GM04504 (cell line): ENCODE measurements at regions not wholly inside any gene's neighbourhood (a gene's known extent, or its start where the extent isn't known, plus 50 kb on each side); places are given as distances from the start of the nearest gene placed in this dataset.

ENCODE experiments used
- DNase-seq: peaks from one replicate; pipeline ENCODE4 v3.0.0-alpha.2; 2012; ENCODE audit warnings: low read depth

- no peak for DNase-seq
These were observed 189.6 kb upstream of the NBEA start for GRCh38 chr13:34752283-34752960.

GRCh38 chr13:34756136-34756535 lies 185.9 kb upstream of the NBEA start:
- no peak for DNase-seq

- DNase-seq, result no peak
These were observed 185.5 kb upstream of the NBEA start for GRCh38 chr13:34756572-34756971.

- no peak for DNase-seq
These were observed 184.6 kb upstream of the NBEA start for GRCh38 chr13:34757441-34757840.

GRCh38 chr13:34758628-34759027 lies 183.4 kb upstream of the NBEA start:
- no peak for DNase-seq

GRCh38 chr13:34762312-34762711 lies 179.8 kb upstream of the NBEA start:
- DNase-seq, result peak; percentile 31

GRCh38 chr13:34764246-34764645 lies 177.8 kb upstream of the NBEA start:
- no peak for DNase-seq

- DNase-seq, result no peak
These were observed 176.5 kb upstream of the NBEA start for GRCh38 chr13:34765446-34766180.

GRCh38 chr13:34767778-34768177 lies 174.3 kb upstream of the NBEA start:
- DNase-seq, result no peak

GRCh38 chr13:34772206-34772605 lies 169.9 kb upstream of the NBEA start:
- no peak for DNase-seq

GRCh38 chr13:34772881-34773280 lies 169.2 kb upstream of the NBEA start:
- DNase-seq, result no peak

- DNase-seq, result no peak
These were observed 165.6 kb upstream of the NBEA start for GRCh38 chr13:34776390-34776981.

- DNase-seq, result no peak
These were observed 164.8 kb upstream of the NBEA start for GRCh38 chr13:34777089-34777913.

GRCh38 chr13:34777914-34778303 lies 164.2 kb upstream of the NBEA start:
- no peak for DNase-seq

- DNase-seq, result no peak
These were observed 162.9 kb upstream of the NBEA start for GRCh38 chr13:34779171-34779570.

GRCh38 chr13:34793301-34793700 lies 148.8 kb upstream of the NBEA start:
- no peak for DNase-seq

- no peak for DNase-seq
These were observed 138.3 kb upstream of the NBEA start for GRCh38 chr13:34803756-34804155.

- DNase-seq, result no peak
These were observed 136.7 kb upstream of the NBEA start for GRCh38 chr13:34805347-34805746.

- DNase-seq, result no peak
These were observed 133.4 kb upstream of the NBEA start for GRCh38 chr13:34808649-34809048.

- DNase-seq, result no peak
These were observed 131.1 kb upstream of the NBEA start for GRCh38 chr13:34810996-34811395.

- no peak for DNase-seq
These were observed 126.5 kb upstream of the NBEA start for GRCh38 chr13:34815526-34815925.

- peak; percentile 53 for DNase-seq
These were observed 125.7 kb upstream of the NBEA start for GRCh38 chr13:34816245-34816884.
